NCI-H345 (cell line): ENCODE measurements at regions not wholly inside any gene's neighbourhood (a gene's known extent, or its start where the extent isn't known, plus 50 kb on each side); places are given as distances from the start of the nearest gene placed in this dataset.

Source experiments
- DNase-seq: peaks from one replicate; lab custom pipeline; 2025; lab: John Stamatoyannopoulos, UW

DNA sequence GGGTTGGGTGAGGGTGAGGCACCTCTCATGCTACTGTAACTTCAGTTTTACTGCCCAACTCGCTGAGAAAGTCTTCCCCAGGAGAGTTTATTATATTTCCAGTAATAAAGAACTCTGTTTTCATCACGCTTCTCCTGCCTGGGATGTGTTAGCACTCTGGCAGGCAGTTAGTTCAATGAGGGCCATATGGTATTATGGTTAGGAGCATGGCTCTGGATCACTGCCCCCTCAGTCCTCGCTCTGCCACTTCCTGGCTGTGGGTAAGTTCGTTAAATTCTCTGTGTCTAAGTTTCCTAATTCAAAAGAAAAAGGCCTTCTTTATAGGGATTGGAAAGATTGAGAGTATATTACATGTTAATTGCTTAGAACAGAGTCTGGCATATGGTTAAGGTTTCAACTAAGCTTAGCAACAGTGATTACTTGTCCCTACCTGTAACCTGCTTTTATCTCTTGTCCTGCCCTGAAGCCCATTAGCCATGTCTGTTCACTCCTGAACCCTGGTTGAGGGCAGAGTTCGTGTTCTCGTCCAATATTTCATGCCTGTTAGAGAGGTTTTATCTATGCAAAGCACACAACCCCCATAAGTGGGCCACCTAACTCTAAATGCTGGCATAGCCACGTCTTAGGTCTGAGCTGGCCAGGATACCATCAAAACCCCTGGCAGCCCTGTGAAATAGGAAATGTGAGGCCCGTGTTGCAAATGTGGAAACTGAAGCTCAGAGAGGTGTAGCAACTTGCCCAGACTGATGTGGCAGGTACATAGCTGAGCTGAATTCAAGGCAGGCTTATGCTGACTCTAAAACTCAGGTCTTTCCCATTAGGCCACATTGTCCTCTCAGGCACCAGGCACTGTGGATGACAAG lies 342.5 kb upstream of the JARID2 start:
- no peak for DNase-seq

DNA sequence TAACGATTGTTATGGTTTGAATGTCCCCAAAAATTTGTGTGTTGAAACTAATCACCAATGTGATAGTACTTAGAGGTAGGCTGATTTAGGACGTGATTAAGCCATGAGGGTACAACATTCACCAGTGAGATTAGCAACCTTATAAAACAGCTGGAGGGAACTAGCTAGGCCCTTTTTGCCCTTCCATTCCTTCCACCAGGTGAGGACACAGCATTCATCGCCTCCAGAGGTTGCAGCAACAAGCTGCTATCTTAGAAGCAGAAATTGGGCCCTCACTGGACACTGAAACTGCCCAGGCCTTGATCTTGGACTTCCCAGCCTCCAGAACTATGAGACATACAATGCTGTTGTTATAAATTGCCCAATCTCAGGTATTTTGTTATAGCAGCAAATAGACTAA lies 340.7 kb upstream of the JARID2 start:
- no peak for DNase-seq

DNA sequence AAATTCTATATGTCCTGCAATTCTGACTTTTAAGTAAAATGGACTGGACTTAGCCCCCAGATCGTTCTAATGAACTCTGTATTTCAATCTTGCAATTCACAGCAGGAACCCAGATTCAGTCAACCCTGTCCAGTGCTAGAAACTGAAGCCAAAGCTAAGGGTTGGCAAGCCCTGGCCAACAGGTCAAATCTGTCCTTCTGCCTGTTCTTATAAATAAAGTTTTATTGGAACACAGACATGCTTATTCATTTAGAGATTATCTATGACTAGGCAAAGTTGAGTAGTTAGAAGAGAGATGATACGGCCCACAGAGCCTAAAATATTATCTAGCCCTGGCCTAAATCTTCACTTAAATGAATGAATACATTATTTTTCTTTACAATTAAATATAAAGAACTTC lies 339.2 kb upstream of the JARID2 start:
- no peak for DNase-seq

DNA sequence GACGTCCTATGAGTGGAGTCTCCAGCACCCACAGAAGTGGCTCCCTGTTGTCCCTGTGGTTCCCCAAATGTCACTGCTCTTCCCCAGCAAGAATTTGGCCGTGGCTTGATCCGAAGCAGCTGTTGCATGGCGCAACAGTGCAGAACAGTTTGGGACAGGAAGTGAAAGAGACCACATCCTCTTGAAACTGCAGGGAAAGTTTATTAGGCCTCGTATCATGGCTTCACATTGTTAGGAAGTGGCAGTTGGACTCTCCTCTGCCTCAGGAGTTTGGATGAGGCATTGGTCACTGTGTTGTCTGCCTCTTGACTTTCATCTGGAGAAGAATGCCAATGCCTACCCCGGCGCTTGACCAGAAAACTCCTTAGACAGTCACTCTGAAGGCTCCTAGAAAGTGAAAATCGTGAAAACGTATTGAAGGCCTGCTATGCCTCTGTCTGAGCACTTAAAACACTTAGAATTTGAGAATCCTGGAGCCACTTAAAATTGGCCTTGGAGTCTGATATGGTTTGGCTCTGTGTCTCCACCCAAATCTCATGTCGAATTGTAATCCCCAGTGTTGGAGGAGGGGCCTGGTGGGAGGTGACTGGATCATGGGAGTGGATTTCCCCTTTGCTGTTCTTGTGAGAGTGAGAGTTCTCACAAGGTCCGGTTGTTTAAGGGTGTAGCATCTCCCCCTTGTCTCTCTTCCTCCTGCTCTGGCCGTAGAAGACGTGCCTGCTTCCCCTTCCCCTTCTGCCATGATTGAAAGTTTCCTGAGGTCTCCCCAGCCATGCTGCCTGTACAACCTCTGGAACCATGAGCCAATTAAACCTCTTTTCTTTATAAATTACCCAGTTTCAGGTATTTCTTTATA lies 334.9 kb upstream of the JARID2 start:
- DNase-seq: no peak

DNA sequence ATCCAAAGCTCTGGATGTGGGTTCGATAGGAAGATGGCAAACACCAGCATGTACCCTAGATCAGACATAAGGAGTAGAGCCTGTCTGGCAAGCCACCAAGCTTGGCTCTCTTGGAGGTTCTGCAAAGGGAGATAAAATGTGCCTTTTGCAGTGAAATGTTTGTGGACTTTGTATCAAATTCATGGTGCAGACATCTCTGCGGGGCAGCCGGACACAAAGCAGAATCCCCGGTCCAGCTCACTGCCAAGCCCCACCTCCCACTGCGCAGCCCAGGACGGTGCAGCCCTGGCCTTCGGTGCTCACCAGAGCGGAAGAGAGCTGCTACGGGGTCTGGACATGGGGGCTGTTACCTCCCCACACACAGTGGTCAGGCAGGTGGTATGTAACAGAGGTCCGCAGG lies 333.6 kb upstream of the JARID2 start:
- no peak for DNase-seq

DNA sequence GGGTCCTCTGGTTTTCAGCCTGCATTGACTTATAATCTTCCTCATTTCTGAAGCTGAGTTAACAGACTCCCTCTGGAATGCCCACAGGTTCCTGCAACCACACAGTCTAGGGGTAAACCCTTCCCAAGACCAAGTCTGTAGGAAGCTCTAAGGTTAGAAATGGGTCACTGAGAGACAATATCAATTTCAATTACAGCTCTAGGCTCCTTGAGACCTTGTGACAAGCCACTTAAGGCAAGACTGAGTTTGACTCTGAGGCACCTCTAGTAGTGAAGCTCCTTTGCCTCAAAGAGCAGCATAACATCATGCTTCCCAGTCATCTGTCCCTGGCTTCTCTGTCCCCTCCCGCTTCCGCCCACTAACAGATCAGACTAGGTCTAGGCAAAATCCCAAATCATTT lies 333.2 kb upstream of the JARID2 start:
- DNase-seq: no peak

DNA sequence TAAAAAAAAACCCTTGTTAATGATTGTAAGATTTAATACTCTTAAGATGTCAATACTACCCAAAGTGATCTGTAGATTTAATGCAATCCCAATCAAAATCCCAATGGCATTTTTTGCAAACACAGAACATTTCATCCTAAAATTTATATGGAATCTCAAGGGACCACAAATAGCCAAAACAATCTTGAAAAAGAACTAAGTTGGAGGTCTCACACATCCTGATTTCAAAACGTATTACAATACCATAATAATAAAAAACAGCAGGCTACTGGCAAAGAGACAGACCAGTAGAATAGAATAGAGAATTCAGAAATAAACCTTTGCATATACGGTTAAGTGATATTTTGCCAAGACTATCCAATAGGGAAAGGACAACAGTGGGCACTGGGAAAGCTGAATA lies 331.9 kb upstream of the JARID2 start:
- DNase-seq: no peak

DNA sequence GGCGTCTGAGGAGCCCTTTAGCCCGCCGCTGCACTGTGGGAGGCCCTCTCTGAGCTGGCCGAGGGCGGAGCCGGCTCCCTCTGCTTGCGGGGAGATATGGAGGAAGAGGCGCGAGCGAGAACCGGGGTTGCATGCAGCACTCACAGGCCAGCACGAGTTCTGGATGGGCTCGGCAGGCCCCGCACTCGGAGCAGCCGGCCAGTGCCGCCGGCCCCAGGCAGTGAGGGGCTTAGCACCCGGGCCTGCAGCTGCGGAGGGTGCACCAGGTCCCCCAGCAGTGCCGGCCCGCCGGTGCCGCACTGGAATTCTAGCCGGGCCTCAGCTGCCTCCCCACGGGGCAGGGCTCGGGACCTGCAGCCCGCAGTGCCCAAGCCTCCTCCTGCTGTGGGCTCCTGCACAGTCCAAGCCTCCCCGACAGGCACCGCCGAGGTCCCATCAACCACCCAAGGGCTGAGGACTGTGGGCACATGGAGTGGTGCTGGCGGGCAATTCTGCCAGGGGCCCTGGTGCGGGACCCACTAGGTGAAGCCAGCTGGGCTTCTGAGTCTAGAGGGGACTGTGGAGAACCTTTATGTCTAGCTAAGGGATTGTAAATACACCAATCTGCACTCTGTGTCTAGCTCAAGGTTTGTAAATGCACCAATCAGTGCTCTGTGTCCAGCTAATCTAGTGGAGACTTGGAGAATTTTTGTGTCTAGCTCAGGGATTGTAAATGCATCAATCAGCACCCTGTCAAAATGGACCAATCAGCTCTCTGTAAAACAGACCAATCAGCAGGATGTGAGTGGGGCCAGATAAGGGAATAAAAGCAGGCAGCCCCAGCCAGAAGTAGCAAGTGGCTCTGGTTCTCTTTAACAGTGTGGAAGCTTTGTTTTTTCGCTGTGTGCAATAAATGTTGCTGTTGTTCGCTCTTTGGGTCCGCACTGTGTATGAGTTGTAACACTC lies 329.7 kb upstream of the JARID2 start:
- no peak for DNase-seq

DNA sequence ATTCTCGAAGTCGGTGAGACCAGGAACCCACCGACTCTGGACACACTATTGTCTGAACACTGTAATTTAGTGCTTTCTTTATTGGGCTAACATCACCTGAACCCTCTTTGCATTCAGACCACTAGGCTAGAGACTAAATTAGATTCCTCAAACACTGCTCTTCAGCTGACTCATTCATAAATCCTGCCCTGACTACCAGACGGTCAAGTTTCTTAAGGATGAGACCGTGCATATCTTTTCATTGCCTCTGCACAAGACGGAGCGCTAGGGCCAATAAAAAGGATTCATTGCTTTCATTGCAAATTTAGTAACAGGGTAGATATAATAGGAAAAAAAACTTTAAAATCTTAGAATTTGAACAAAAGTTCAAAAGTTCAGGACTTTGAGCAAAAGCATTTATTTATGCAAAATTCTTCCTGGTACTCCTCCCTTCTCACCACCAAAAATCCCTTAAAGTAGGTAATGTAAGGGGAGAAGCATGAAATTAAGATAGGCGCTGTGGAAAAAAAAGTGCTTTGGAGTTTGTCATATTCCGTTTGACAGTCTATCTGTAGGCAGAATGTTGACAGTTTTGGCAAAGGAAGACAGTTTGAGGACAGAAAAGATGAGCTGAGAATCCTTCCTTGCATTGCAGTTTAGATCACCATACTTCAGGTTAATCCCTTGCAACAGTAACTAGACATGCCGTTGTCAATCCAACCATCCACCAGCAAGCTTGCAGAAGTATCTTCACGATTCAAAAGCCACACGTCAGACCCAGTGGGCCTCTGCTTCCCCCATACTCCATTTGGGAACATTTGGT lies 328.6 kb upstream of the JARID2 start:
- DNase-seq: no peak

DNA sequence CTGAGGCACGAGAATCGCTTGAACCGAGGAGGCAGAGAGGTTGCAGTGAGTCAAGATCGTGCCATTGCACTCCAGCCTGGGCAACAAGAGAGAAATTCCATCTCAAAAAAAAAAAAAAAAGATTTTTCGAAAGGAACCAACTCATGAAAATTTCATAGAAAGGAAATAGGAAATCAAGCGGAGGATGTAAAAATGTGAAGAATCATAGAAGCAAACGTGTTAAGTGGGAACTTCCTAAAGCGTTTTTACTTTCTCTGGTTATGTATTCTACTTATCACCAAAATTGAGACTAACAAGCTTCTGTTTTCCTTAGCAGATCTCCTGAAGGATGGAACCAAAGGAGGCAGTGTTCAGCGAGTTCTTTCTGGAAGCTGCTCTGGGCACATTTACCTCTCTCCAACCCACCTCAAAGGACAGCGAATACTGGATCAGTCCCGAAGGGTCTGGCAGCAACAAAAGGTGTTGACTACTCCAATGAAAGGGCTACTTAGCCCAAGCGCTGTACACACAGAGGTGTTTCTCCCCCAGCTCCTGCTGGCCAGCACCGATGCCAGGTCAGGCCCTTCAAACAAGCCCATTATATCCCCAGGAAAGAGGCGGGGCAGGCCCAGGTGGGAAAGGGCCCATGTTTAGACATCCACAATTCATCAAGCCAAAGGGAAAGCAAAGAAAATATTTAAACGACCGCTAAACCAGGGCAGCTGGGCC lies 327.5 kb upstream of the JARID2 start:
- DNase-seq: no peak

DNA sequence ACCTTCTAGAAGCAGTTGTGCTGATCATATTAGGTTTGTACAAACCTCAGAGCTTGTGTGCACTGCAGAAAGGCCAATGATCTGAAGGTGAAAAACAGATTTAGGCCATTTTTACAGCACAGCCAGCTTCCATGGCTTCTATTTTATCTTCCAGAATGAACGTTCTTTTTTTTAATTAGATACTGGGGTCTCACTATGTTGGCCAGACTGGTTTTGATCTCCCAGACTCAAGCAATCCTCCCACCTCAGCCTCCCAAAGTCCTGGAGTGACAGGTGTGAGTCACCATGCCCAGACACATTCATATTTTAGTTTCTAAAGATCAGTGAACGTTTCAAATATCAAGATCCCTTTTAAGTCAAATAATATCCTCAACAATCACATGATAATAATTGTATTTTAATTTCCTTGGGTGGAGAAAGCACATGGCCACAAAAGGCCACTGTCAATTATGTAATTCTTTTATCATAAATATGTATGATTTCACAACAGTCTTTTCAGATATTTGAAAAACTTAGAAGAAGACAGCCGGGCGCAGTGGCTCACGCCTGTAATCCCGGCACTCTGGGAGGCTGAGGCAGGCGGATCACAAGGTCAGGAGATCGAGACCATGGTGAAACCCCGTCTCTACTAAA lies 326.7 kb upstream of the JARID2 start:
- DNase-seq: no peak

DNA sequence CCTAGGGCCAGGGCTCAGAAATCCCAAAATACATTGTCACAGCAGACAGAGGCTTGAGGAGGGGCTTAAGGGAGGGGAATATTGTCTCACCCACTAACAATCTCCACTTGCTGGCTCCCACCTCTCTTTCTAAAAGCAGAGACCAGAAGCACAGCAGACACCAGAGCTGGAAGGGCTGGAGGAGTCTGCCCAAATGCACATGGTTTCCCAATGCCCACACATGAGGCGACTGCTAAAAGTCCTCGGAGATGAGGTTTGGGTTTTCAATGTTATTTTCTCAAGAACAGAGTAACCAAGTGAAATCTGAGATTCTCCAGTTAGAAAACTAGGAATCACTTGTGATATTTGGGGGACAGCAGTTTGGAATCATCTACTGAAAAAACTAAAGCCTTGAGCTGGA lies 325.6 kb upstream of the JARID2 start:
- DNase-seq: no peak

DNA sequence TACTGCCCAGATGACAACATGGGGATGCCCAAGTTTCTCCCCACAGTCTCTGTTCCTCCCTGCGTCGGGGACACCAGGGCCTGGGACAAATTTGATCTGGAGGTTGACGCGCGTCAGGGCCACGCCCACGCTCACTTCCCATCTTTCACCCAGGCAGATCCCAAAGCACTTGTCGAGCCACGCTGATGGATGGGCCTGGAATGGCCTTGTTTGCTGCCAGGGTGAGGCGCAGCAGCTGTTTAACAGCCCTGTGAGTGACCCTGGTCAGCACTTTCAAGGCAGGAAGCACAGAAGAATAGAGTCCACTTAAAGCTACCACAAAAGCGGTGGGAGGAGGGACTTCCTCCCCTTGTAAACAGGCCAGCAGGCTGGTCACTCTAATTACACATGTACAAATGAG lies 324.7 kb upstream of the JARID2 start:
- DNase-seq: no peak

DNA sequence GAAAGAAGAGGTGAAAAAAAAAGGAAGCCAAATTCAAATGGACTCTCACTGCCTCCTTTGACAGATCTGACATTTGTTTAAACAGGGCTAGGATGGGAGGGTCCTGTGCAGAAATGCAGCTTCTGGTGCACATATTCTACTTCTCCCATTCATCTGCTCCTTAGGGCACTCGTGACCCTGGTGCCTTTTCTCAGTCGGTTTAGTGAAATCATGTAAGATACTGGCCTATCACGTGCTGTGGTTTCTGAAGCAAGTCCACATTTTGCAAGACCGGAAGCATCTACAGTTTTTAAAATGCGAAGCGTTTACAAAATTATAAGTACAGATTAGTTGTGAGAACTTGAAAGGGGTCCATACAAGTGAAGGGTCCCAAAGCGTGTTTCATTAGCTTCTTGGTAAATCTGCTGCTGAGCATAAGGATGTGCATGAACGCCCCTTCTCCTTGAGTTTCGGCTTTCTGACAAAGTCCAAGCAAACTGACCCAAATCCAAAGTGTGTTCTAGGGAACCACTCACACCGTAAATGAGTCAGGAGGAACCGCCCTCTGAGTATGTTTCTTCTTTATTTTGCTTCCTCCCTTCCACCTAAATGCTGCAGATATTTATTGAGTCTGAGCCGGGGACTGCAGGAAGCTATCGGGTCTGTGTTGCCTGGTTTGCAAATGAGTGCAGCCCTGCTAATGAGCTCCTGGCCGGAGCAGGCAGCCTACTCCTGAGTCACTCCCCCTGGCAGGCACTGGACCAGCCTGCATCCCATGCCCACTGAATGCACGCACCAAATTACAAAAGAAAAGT lies 323.8 kb upstream of the JARID2 start:
- DNase-seq: no peak

DNA sequence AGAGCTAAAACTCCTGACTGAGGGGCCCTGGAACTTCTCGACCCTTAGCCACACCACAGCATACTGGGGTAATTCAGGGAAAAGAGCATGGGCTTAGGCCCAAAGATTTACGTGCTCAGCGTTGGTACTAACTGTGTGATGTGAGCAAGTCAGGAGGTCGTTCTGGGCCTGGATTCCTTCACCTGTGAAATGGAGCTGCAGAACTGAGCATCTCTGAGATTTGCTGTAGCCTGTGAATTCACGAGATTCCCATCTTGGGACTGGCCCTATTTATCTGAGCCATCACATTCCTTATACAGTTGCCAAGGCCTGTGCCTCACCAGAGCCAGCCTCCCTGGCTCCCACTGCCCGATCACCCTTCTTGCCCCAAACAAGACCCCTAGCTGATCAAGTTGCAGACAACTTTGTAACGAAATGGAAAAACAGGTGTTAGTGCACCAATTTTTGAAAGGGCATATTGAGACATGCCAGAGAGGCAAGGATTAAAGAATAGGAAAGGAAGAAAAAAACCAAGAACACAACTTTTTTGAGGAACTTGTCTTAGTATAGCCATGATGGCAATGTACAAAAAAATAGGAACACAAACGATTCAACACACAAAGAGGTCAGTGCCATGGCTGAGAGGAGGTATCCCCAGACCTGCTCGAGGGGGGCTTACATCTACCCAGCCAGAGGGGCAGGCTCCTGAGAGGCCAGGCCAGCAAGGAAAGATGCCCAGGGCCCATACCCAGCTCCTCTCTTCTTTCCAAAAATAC lies 323.0 kb upstream of the JARID2 start:
- DNase-seq: no peak

DNA sequence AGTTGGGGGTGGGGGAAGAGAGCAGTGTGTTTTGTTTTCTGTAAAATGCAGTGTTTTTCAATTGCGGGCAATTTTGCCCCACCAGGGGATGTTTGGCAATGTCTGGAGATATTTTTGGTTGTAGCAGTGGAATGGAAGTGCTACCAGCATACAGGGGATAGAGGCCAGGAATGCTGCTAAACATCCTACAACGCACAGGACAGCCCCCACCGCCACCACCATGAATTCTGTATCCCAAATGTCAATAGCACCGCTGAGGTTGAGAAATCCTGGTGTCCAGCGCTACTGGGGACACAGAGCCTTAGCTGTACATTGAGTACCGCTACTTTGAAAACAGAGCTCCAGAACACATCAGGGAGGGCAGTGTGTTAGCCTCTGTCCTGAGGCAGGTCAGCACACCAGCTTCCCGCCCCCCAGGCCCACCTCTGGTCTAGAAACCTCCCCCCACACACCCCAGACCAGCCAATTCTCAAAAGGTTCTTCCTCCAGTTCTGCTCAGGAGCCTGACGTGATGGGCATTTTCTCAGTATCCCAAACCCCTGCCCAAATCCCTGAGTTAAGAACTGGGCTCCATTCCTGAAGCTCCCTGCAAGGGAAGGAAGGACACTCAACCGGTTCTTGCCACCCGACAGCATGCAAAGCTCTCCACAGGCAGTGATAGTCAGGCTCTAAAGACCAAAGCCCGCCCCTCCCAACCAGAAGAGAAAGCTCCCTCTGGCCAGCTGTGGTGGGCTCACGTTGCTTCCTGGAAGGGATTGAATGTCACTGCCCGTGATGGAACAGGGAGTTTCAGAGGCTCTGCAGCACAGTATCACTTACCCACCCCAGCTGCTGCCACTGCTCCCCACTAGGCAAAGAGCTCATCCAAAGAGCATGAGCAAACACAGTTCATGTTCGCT lies 321.5 kb upstream of the JARID2 start:
- DNase-seq: peak; percentile 60

DNA sequence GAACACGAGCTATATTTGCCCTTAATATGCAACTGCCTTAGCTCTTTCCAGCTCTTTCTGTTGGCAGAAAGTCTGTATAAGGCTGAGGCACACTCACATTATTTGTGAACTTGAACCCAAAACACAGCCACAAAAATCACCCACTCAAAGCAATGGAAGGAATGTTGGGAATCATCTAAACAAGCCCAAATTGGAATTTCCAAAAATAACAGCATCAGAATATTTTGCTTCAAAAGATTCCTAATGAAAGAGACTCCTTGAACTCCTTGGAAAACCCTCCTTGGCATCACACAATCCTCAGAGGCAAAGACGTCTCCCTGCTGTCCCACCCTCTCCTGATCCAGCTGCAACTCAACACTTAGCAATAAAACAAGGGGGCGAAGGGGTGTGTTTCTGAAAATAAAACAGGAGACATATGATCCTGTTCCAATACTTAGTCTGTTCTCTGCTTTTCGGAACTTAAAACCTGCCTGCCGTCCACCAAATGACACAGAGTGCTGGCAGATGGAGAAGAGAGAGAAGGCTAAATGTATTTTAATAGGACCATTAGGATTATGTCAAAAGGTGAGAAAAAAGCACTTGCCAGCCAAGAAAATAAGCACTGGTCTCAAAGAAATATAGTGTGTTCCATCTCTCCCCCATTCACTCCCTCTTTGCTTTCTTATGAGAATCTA lies 320.7 kb upstream of the JARID2 start:
- DNase-seq: no peak
